IMR-90 (cell line): ENCODE measurements at regions not wholly inside any gene's neighbourhood (a gene's known extent, or its start where the extent isn't known, plus 50 kb on each side); places are given as distances from the start of the nearest gene placed in this dataset.

Experiments
- ATAC-seq: fragments of 200-7000 bp; cut with Tn5 transposase; 2 replicates; pipeline ENCODE4 v1.9.1; 2020; ENCODE audit warnings: low read depth, mild to moderate bottlenecking, moderate library complexity
- BruUV-seq: library from RNA; stranded (reverse); fragments of 400-500 nt; replicated peaks from 2 replicates; lab custom pipeline; 2021; lab: Mats Ljungman, UMichigan
- CTCF ChIA-PET: fragments of 300-600 bp; formaldehyde crosslinking; extraction: SDS; loops from one replicate; lab custom pipeline; 2021; ENCODE audit warnings: antibody characterized with exemption; lab: Yijun Ruan, JAX
- POLR2A ChIA-PET: fragments of 300-600 bp; sonication (Branson Sonifier 250); formaldehyde crosslinking; loops from one replicate; lab custom pipeline; 2022; ENCODE audit warnings: antibody characterized with exemption; ENCODE audit not compliant: unreplicated experiment; lab: Charles Lee
- DNase-seq: peaks from one replicate; pipeline ENCODE4 v3.0.0; 2013
- H2AFZ ChIP-seq: replicated peaks from 2 replicates; pipeline ENCODE3; 2013; ENCODE audit warnings: low read length, mild to moderate bottlenecking; ENCODE audit not compliant: poor library complexity
- H2AK5ac ChIP-seq: 2 replicates; pipeline ENCODE4 v1.6.1; 2013; ENCODE audit warnings: low read depth, low read length, inconsistent platforms
- H2AK9ac ChIP-seq: replicated peaks from 2 replicates; pipeline ENCODE3; 2013; ENCODE audit warnings: mild to moderate bottlenecking, low read depth, low read length, moderate library complexity; ENCODE audit not compliant: poor library complexity
- H2BK120ac ChIP-seq: 2 replicates; pipeline ENCODE4 v1.6.1; 2013; ENCODE audit warnings: low read depth, low read length, inconsistent platforms
- H2BK15ac ChIP-seq: 3 replicates; pipeline ENCODE4 v1.6.1; 2013; ENCODE audit warnings: low read depth, low read length, inconsistent platforms
- H2BK20ac ChIP-seq: 2 replicates; pipeline ENCODE4 v1.6.1; 2013; ENCODE audit warnings: low read depth, mild to moderate bottlenecking, inconsistent platforms, low read length, moderate library complexity
- H2BK5ac ChIP-seq: 2 replicates; pipeline ENCODE4 v1.6.1; 2013; ENCODE audit warnings: mild to moderate bottlenecking, low read depth, low read length, inconsistent platforms; ENCODE audit not compliant: poor library complexity, severe bottlenecking
- H3K14ac ChIP-seq: replicated peaks from 2 replicates; pipeline ENCODE4 v1.6.1; 2013; ENCODE audit warnings: low read depth, low read length, inconsistent platforms
- H3K18ac ChIP-seq: 2 replicates; pipeline ENCODE4 v1.6.1; 2013; ENCODE audit warnings: low read depth, low read length, control low read depth
- H3K23ac ChIP-seq: 2 replicates; pipeline ENCODE4 v1.6.1; 2013; ENCODE audit warnings: low read depth, low read length, inconsistent platforms
- H3K27ac ChIP-seq: 2 replicates; pipeline ENCODE4 v1.5.1; 2013; ENCODE audit warnings: mild to moderate bottlenecking, control low read depth, low read length; ENCODE audit not compliant: insufficient read depth
- H3K27me3 ChIP-seq: 2 replicates; pipeline ENCODE4 v1.6.1; 2013; ENCODE audit warnings: low read length; ENCODE audit not compliant: control insufficient read depth, insufficient read depth
- H3K36me3 ChIP-seq: 2 replicates; pipeline ENCODE4 v1.6.1; 2013; ENCODE audit warnings: low read length, mixed read lengths; ENCODE audit not compliant: control insufficient read depth, insufficient read depth
- H3K4ac ChIP-seq: 2 replicates; pipeline ENCODE4 v1.6.1; 2013; ENCODE audit warnings: low read depth, low read length, inconsistent platforms
- H3K4me1 ChIP-seq: 2 replicates; pipeline ENCODE4 v1.6.1; 2013; ENCODE audit warnings: low read length, mixed read lengths; ENCODE audit not compliant: control insufficient read depth, insufficient read depth
- H3K4me2 ChIP-seq: 2 replicates; pipeline ENCODE4 v1.6.1; 2013; ENCODE audit warnings: low read depth, mild to moderate bottlenecking, control low read depth, low read length, moderate library complexity
- H3K4me3 ChIP-seq: 2 replicates; pipeline ENCODE4 v1.5.1; 2013; ENCODE audit warnings: low read depth, mild to moderate bottlenecking, control low read depth, low read length, moderate library complexity; ENCODE audit not compliant: insufficient read depth
- H3K56ac ChIP-seq: 2 replicates; pipeline ENCODE4 v1.6.1; 2013; ENCODE audit warnings: low read length, inconsistent platforms; ENCODE audit not compliant: insufficient read depth; ENCODE audit errors: extremely low read depth
- H3K79me1 ChIP-seq, 2 experiments: 2 replicates each; pipeline ENCODE4 v1.6.1; 2013; ENCODE audit warnings: low read length in 2 of 2, inconsistent platforms in 1 of 2, low read depth in 1 of 2
- H3K9ac ChIP-seq: 2 replicates; pipeline ENCODE4 v1.6.1; 2013; ENCODE audit warnings: low read depth, low read length, control low read depth
- H3K9me1 ChIP-seq: 2 replicates; pipeline ENCODE4 v1.6.1; 2013; ENCODE audit warnings: low read length, inconsistent platforms; ENCODE audit not compliant: insufficient read depth
- H3K9me3 ChIP-seq: 2 replicates; pipeline ENCODE4 v1.6.1; 2013; ENCODE audit warnings: low read length; ENCODE audit not compliant: control insufficient read depth, insufficient read depth
- H4K20me1 ChIP-seq: 2 replicates; pipeline ENCODE4 v1.6.1; 2013; ENCODE audit warnings: low read length, inconsistent platforms; ENCODE audit not compliant: insufficient read depth
- H4K5ac ChIP-seq: 2 replicates; pipeline ENCODE4 v1.6.1; 2013; ENCODE audit warnings: mild to moderate bottlenecking, low read depth, low read length, control low read depth
- H4K8ac ChIP-seq, 2 experiments: 2 replicates each; pipeline ENCODE4 v1.6.1; 2013; ENCODE audit warnings: low read depth in 2 of 2, low read length in 2 of 2, control low read depth in 1 of 2, inconsistent platforms in 1 of 2
- H4K91ac ChIP-seq: 2 replicates; pipeline ENCODE4 v1.6.1; 2013; ENCODE audit warnings: low read depth, low read length, inconsistent platforms; ENCODE audit not compliant: insufficient read depth
- FOS ChIP-seq: fragments of 150-350 bp; IDR thresholded peaks from 2 replicates; pipeline ENCODE4 v1.6.1; 2016; ENCODE audit warnings: low read depth, low read length
- WGBS, 2 experiments: methylation state at CpG; one replicate each; pipeline versions ENCODE4 v1.1.5 to v1.1.7; 2013; ENCODE audit warnings: missing lambda C conversion rate in 2 of 2; ENCODE audit not compliant: insufficient read length in 1 of 2; ENCODE audit errors: extremely low coverage in 2 of 2; 5-methylcytosine and 5-hydroxymethylcytosine counted together
- dilution Hi-C: fragments of 300-500 bp; cut with HindIII; formaldehyde crosslinking; loops from one replicate; pipeline ENCODE4 v1.14.3; 2018; ENCODE audit warnings: low sequenced_read_pairs; ENCODE audit not compliant: unreplicated experiment
- in situ Hi-C: fragments of 300-500 bp; cut with MboI; formaldehyde crosslinking; loops from 3 replicates; pipeline ENCODE4 v1.14.3; 2019; ENCODE audit warnings: low sequenced_read_pairs, inconsistent platforms, mixed read lengths
- intact Hi-C: fragments of 100-400 bp; cut with micrococcal nuclease; formaldehyde crosslinking; loops from 2 replicates; pipeline ENCODE4 v1.10.0; 2022
- TF ChIP-seq, protein P1 (sequence below): fragments of 150-350 bp; IDR thresholded peaks from 2 replicates; pipeline ENCODE4 v1.6.1; 2016; ENCODE audit warnings: low read depth, mild to moderate bottlenecking, low read length, moderate library complexity, borderline replicate concordance

DNA sequence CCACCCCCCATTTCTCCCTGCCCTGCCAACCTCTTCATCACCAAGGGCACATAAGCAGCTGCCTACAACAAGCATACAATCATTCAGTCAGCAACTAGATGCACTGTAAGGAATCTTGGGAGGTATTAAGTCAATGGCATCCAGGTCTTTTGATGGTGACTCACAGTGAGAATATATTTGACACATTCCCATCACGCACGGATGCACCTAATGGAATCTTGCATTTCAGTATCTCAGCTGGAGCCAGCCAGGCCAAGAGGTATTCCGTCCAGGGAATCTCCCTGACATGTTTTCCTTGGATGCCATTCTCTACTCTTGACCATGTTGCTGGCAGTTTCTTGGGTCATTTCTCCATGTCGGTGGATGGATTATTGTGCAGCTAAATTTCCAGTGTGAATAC is 73.9 kb upstream of the CAPRIN2 start:
- H3K4me2 ChIP-seq, result no peak overlapping the region
- WGBS, 2 experiments, result 92% methylated on average over 2 of the region's 4 CpGs; no CpG with 5 or more reads in 1 of the 2 experiments
- H2BK20ac ChIP-seq, result no peak overlapping the region
- H4K8ac ChIP-seq, result no peak overlapping the region
- H3K18ac ChIP-seq, result no peak overlapping the region
- in situ Hi-C loops (loop anchor here (25.0 kb wide), 1 partner anchor 1741 kb away; no protein-coding TSS in a partner anchor), dilution Hi-C loops (no loop called here), intact Hi-C loops (no loop called here)
- H2BK15ac ChIP-seq, result no peak overlapping the region
- H3K4me1 ChIP-seq, result no peaks in the 10 kb centered on the region
- no peaks in the 10 kb centered on the region for H4K20me1 ChIP-seq
- no peak overlapping the region for H2BK5ac ChIP-seq
- H3K36me3 ChIP-seq, result no peaks in the 10 kb centered on the region
- no peak overlapping the region for H3K4me3 ChIP-seq
- no peak overlapping the region for H3K27ac ChIP-seq
- ChIA-PET CTCF (no interaction called here), POLR2A (no interaction called here)
- no peak overlapping the region for H3K23ac ChIP-seq
- H2AK5ac ChIP-seq, result no peak overlapping the region
- H4K5ac ChIP-seq, result no peak overlapping the region
- ATAC-seq (no peak), DNase-seq (no peak)
- H2BK120ac ChIP-seq, result no peak overlapping the region
- TF ChIP-seq, protein P1, sequence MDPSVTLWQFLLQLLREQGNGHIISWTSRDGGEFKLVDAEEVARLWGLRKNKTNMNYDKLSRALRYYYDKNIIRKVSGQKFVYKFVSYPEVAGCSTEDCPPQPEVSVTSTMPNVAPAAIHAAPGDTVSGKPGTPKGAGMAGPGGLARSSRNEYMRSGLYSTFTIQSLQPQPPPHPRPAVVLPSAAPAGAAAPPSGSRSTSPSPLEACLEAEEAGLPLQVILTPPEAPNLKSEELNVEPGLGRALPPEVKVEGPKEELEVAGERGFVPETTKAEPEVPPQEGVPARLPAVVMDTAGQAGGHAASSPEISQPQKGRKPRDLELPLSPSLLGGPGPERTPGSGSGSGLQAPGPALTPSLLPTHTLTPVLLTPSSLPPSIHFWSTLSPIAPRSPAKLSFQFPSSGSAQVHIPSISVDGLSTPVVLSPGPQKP, result no peak
- no peak for TF ChIP-seq FOS
- H3K79me1 ChIP-seq, result no peaks in the 10 kb centered on the region
- no peak overlapping the region for H3K4ac ChIP-seq
- no peak overlapping the region for H3K14ac ChIP-seq
- no peak overlapping the region for H3K9ac ChIP-seq
- H3K27me3 ChIP-seq, result peaks cover 45% of the 10 kb centered on the region
- no peak overlapping the region for H2AFZ ChIP-seq
- peaks cover 7% of the 10 kb centered on the region for H3K9me3 ChIP-seq
- no peak overlapping the region for H3K56ac ChIP-seq
- no peak overlapping the region for H2AK9ac ChIP-seq
- BruUV-seq, result no TSS peak
- H3K9me1 ChIP-seq, result no peaks in the 10 kb centered on the region
- no peak overlapping the region for H4K91ac ChIP-seq
